DOHH2 (cell line): ENCODE measurements at regions not wholly inside any gene's neighbourhood (a gene's known extent, or its start where the extent isn't known, plus 50 kb on each side); places are given as distances from the start of the nearest gene placed in this dataset.

Experiments
- CTCF ChIP-seq: fragments of 200-600 bp; sonication (generic); IDR thresholded peaks from one replicate; pipeline ENCODE4 v1.5.1; 2014; ENCODE audit warnings: antibody characterized with exemption, mild to moderate bottlenecking, low read depth, low read length; ENCODE audit not compliant: poor library complexity, severe bottlenecking
- EZH2phosphoT487 ChIP-seq: fragments of 200-600 bp; sonication (generic); IDR thresholded peaks from 2 replicates; pipeline ENCODE4 v1.6.1; 2017; ENCODE audit warnings: borderline replicate concordance, mild to moderate bottlenecking, antibody characterized with exemption, low read length, moderate library complexity, mixed read lengths

DNA sequence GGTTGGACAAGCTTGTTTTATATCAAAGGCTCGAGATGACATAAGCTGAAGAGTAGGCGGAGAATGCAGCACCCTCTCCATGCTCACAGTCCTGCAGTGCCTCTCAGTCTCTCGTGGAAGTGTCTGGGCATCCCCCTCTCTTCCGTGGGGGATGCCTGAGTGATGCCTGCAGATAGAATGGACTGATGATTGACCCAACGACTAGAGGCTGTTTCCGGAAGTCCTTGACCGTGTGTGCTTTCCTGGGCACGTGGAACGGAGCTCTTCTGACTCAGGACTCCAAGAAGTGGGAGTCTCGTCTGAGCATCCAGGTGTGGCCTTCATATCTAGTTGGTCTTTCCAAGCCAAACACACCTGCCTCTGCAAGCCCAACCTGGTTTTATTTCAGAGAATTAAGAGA lies 241.8 kb upstream of the IRX2 start:
- TF ChIP-seq CTCF (no peak), EZH2phosphoT487 (no peak)
